GM18502 (cell line): ENCODE measurements at regions not wholly inside any gene's neighbourhood (a gene's known extent, or its start where the extent isn't known, plus 50 kb on each side); places are given as distances from the start of the nearest gene placed in this dataset.

Source experiments
- ATAC-seq: cut with Tn5 transposase; IDR thresholded peaks from one replicate; pipeline ENCODE4 v1.9.1; 2021; ENCODE audit warnings: mild to moderate bottlenecking; ENCODE audit not compliant: unreplicated experiment, poor library complexity

DNA sequence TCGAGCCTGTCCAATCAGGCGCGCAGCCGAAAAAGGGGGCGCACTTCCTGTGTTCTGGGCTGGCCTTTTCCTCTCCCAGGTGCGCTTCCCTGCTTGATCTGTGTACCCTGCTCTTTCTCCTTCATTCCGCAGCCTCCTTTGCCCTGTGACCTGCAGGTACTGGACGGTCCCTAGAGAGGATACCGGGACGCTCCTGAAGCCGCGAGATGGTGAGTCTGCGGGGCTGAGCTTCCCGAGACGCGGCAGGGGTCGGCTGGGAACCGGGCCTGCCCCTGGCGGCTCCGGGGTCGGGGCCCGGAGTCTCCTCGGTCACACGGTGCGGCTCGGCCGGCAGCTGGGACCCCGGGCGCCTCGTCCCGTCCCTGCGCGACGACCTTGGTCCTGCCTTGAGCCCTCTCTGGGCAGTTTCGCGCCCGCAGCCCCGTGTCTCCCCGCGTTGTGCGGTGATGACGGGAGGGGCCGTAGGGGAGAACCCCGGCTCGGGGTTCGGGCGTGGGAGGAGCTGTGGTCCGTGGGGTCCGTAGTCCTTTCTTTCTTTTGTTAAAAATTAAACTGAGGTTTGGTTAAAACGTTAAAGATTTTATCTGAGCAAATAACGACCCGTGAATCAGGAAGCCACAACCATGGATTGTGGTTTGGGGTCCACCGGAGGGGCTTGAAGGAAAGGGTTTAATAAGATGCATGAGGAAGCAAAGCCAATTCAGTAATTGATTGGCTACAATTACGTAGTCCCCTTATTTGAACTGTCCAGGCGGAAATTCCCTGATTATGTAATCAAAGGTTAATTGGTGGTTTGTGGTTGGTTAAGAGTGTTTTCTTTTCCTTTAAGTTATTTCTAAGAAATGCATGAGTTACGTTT, 172.8 kb upstream of the ZNF267 start:
- ATAC-seq: peak; percentile 42

DNA sequence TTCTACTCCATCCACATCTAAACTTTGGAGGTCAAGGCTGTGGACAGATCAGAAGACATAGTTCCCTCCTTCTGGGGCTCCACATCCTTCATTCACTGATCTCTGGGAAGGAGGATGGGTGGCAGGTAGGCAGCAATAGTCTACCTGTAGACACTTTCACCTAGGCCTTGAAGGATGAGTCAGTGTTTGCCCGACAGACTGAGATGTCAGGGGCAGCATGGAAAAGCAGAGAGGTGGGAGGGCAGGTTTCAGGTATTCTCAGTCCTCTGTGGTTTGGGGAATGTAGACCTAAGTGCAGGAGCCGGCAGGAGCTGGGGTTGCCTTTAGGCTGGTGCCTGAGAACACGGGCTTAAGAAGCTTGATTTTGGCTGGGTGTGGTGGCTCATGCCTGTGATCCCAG, 171.9 kb upstream of the ZNF267 start:
- no peak for ATAC-seq

DNA sequence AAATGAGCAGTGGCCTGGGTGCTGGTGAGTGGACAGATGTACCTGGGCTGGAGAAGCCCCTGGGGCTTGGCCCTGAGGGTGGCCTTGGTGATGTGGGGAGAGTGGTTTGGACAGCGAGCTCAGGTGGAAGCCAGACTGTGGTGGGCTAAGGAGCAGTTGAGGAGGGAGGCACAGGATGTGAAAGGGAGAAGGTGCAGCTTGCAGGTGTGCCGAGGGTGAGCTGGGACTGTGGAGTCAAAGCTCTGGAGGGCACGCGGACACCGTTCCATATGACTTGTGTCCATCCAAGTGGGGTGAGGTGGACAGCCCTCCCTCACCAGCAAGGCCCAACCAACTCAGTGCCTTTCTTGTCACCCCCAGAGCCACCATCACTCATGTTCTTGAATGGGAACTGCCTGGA, 170.8 kb upstream of the ZNF267 start:
- ATAC-seq: no peak

DNA sequence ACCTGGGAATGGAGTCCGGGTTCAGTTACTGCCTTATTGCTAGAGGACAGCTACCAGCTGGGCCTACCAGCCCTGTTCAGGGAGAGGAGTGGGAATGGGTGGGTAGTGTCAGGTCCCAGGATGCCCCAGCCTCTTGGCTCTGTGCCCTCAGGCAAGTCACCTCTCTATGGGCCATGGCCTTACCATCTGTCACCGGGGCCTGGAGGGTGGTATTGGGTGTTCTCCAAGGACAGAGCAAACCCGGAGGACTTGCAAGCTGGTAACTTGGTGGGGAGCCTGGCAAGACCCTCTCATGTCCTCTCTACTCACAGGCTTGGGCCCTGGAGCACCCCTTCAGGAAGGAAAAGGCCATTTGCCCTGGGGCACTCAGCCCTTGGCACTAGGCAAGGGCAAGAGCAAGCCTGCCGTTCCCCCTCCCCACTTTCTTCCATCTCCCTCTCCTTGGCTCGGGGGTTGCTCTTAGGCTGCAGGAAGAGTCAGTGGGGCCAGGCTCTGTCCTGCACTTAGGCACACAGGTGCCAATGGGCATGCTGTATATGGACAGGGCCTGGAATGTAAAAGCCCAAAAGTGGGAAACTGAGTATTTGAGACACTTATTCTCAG, 170.0 kb upstream of the ZNF267 start:
- no peak for ATAC-seq

DNA sequence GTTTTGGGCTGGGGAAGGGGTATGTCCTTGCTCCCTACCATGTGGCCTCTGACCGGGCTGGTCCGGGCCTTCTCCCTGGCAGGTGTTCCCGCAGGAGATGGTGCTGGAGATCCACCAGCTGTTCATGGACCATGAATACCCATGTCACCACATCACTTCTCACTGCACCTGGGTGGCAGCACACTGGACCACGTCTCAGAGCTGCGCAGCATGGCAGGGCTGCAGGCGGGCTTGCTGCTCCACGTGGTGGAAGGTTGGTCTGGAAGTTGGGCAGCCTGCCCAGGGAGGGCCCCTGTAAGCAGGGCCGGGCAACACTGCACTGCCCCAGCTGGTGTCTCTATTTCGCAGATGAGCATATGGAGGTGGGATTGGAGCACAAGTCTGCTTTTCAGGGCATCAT, 169.5 kb upstream of the ZNF267 start:
- ATAC-seq: no peak

DNA sequence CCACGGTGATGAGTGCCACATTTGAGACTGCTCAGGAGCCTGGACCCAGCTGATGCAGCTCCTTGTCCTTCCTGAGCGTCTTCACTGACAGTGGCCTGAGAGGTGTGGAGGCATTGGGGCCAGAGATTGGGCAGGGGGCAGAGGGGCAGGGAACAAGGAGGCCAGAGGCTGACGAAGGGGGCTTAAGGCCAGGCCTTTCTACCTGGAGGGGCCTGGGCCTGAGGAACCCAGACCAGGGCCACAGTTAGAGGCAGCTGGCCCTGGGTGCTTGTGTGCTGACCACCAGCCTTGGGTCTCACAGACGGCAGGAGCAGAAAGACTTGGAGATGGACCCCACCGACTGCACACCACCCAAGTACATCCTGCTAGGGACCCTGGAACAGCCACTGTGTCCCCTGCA, 168.2 kb upstream of the ZNF267 start:
- ATAC-seq: no peak

DNA sequence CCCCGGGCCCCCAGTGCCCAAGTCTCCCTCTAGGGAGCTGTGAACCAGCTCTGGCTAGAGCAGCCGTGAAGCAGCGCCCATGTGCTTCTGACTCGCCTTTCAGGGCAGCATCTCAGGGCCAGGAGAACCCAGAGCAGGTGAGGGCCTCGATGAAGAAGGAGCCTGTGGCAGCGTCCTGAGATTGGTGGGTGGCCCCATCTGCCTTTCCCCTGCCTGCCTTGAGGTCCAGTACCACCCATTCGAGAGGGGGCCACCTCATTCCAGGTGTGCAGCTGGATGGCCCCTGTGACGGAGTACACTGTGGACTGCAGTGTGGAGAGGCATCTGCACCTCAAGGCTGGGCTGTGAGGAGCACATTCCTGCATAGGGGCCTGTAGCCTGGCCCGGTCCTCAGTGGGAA, 167.3 kb upstream of the ZNF267 start:
- no peak for ATAC-seq

DNA sequence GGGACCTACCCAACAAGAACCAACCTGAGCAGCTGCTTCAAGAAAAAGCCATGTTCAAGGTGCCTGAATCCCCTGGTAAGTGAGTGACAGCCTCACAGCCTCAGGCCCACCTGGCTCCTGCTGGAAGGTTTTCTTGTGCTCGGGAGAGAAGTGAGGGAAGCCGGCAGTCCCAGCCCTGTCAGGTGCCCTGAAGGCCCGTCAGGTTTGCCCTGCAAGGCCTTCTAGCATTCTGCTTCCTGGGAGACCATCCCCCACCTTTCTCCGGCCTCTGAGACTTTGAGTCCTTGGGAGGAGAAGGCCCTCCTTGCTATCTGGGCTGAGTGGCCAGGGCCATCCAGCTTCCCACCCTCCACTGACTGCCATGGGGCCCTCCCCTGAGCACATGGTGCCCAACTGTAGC, 166.7 kb upstream of the ZNF267 start:
- no peak for ATAC-seq

DNA sequence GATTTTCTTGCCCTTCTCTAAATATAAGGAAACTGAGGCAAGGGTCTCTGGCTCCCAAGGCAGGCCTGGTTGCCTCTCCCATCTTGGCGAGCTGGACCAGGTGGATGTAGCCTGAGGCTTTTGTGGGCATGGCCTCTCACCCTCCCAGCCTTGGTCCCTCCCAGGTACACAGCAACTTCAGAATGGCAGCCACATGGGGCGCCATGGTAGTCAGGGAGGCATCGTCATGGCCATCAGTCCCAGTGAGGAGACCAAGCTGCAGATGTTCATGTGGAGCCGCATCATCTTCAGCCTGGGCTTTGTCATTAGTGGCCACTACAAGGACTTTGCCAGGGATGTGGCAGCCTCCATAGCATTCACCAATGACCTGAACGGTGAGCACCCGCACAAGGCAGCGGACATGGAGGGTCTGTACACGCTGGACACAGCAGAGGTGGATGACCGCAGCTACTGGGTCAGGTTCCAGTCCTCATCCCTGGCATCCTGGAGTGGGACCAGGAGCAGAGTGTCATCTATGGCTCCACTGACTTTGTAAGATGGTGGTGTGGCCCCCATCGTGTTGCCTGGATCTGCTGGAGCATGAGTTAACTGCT, 165.8 kb upstream of the ZNF267 start:
- ATAC-seq: no peak

DNA sequence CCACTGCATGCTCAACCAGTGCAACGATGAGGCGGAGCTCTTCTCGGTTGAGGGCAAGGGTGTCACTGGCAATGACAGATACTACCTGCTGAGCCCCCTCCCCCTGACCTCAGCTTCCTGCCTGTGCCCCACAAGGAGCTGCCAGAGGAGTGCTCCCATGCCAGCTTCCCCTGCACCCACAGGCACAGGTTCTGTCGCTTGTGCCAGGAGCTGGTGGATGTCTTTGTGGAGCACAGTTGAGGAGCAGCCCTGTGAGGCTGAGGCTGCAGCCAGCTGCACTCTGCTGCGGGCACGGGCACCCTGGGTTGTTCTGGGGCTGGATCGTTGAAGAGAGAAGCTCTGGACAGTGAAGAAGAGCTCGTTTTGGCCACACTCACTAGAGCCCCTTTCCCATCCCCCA, 165.3 kb upstream of the ZNF267 start:
- ATAC-seq: no peak

DNA sequence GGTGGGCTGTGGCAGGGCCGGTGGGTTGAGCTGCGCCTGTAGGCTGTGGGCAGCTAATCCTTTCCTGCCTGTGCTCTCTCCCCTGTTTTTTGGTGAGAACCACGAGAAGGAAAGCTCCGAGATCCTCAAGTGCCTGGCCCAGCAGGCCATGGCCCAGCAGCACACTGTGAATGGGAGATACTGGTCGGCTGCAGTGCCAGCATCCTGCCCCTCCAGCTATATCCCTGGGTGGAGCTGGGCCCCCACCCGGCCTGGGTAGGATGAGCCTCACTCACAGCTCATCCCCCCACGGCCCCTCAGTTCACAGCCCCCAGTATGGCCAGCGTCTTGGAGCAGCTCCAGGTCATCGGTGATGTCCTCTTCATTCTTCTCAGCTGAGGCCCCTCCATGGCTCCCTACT, 164.4 kb upstream of the ZNF267 start:
- ATAC-seq: no peak

DNA sequence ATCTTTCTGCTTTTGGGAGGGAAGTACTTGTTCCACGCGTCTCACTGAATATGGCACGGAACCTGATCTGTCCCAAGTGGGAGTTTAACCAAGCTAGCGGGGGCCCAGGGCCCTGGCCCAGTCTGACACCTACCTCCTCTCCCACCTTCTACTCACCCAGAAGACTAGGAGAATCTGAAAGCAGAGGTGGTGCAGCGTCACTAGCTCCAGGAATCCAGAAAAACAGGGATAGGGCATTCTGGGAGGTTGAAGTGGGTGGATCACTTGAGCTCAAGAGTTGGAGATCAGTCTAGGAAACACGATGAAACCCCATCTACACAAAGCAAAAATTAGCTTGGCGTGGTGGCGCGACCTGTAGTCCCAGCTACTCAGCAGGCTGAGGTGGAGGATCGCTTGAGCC, 163.5 kb upstream of the ZNF267 start:
- ATAC-seq: no peak

DNA sequence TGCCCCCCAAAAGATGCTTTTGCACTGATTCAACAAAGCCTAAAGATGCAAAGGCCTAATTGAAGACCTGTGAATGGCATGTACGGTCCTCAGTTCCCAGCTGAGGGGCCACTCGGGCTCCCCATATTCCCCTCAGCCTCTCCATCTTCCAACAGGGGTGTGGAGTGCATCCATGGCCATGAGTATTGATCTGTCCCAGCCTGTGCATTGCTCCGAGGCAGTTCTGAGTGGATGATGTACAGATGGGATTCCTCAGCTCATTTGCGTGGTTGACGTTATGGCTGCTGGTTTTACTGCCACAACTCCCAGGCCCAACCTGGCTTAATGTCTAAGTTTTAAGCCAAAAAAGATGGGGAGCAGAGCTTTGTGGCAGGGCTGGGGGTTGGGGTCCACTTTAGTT, 162.7 kb upstream of the ZNF267 start:
- no peak for ATAC-seq

DNA sequence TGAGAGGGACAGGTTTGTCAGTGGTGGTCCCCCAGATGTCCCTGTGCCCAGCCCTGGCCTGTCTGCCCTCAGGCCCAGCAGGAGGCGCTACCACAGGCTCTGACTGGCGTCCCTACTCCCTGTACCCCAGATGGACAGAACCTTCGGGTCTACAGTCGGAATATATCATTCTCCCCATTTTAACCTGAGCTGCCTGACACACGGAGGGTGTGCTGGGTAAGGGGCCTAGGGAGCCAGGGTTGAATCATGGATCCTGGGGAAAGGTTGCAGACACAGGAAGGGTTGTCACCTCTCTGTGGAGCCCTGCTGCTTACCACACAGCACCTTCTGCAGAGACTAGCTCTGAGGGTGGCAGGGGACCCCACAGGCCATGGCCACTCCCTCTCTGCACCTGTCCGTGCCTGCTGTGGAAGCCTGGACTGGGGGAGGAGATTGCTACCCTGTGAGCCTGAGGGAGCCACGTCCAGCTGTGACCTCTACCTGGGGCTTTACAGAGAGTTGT, 162.2 kb upstream of the ZNF267 start:
- ATAC-seq: no peak

DNA sequence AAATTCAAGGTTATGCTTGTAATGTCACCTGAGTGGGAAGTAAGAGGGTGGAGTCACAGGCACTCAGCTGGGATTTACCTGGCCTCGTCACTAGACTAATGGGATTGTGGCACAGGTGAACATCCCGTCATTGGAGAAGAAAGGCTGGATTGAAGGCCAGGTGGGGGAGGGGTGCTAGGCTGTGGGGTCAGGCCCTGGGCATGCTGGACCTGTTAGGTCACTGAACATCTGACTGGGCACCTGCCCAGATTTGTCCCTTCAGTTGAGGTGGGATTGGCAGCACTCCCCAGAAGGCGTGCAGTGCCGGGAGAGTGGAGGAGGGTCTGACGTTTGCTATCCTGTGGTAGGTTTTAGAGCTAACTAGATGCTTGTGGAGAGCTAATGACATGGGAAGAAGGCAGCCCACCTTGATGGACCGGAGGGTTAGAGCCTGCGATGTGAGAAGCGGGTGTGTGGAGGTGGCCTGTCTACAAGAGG, 161.5 kb upstream of the ZNF267 start:
- no peak for ATAC-seq

DNA sequence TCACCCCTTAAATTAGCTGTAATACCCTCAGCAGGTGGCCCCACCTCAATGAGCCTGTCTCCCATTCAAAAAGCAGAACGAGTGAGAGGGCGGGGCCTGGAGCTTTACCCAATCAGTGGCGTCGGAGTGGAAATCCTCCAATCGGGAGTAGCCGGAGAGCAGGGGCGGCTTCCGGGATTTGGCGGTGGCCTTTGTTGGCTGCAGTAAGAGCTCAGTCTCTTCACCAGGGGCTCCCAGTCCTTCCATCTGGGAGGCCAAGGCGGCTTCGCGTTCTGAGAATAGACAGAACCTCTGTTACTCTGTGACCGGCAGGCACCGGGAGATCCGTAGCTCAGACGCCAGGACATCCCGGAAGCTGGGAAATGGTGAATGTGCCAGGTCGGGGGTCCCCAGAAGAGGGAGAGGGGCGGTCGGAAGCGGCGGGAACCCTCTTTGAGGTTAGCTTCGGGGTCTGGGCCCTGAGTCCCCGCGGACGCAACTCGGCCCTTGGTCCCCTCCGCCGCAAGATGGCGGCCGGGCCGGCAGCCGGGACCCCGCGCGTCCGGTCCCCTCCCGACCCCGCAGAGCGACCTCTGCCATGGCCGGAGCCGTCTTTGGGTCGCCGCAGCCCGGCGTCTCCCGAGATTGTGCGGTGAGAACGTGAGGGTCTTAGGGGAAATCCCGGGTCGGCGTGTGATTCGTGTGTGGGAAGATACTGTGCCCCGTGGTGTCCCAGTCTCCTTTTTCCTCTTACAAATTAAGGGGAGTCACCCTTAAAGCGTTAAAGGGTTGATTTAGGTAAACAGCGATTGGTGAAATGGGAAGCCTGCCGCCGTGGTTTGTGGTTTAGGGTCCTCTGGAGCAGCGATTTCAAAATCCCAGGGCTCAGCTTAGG, 160.3 kb upstream of the ZNF267 start:
- ATAC-seq: peak; percentile 93

DNA sequence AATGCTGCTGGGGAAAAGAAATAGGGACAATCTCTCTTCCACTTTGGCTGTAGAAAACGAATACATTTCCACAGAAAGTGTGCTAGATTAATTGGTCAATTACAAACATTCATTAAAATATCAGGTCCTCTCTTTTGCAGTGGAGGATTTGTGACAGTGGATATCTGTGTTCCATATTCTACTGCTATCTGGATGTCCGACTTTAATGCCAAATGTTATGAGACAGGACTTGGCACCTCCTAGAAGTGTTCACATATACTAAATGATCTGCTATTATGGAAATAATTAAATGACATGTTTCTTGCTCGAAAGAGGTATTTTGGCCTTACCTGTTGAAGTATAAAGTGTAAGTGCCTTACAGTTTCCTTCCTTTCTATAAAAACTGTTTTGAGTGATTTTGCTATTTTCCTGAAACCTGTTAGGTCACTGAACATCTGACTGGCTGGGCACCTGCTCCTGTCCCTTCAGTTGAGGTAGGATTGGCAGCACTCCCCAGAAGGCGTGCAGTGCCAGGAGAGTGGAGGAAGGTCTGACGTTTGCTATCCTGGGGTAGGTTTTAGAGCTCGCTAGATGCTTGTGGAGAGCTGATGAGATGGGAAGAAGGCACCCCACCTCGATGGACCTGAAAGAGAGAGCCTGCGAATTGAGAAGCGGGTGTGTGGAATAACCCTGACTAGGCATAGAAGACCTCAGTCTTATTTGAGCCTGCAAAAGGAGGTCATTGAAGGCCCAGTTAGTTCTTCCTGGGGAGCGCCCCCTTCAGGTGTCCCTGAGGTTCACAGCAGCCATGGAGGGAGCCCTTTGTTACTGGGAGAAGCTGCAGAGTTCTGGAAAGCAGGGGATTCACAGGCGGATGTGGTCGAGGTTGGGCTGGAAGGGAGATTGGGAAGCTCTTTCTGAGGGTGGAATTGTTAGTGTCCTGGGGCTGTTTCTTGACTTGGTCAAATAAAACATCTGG, 159.4 kb upstream of the ZNF267 start:
- no peak for ATAC-seq

DNA sequence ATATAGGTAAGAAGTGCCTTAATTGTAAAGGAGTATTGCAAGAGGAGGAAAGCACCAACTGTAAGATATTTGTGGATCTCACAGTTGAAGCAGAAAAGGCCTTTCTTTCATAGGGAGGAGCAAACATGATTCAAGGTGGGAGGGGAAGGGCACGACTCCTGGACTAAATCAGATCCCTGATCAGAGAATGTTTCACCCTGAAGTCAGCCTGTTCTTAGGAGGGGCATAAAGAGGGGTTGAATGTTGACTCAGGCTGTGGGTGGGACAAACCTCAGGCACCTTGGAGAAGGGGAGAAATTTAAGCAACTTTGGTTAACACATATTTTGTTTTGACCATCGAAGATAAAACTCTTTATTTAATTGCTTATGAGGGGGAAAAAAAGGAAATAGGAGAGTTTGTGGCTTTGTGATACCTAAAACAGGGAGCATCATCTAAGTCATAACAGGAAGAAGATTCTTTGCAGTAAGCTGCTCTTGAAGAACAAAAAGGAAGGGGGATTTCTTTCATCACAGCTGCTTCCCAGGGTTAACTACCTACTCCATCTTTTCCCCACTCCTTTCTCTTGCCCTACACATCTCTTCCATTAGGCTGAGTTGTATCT, 158.6 kb upstream of the ZNF267 start:
- no peak for ATAC-seq

DNA sequence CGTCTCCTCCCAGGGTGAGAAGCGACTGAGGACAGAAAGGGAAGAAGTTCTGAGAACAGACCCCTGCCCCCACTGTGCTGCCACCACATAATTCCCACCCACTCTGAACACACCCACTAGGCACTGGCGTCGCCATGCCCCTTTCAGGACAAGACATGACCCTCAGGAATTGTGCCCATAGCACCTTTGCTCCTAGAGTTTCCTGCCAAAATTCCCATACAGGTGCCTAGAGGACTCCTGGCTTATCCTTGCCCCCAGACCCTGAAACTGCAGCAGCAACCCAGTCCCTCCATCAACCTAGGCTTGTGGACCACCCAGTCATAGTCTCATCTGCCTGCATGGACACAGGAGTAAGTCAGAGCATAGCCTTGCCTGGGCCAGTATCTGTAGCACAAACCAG, 157.7 kb upstream of the ZNF267 start:
- ATAC-seq: no peak
